Lung (tissue), 11 donors: ENCODE measurements at regions not wholly inside any gene's neighbourhood (a gene's known extent, or its start where the extent isn't known, plus 50 kb on each side); places are given as distances from the start of the nearest gene placed in this dataset.

ENCODE experiments used
- ATAC-seq: fragments of 200-7000 bp; cut with Tn5 transposase; one replicate; pipeline ENCODE4 v1.9.1; 2020; ENCODE audit warnings: moderate number of reproducible peaks; ENCODE audit not compliant: insufficient read depth, low FRiP score
- DNase-seq, 3 donors: peaks; one replicate each; pipeline ENCODE4 v3.0.0-alpha.2; 2013 to 2017
- H3K27ac ChIP-seq, 2 donors: one replicate each; pipeline ENCODE4 v1.5.1; 2013; ENCODE audit warnings: mild to moderate bottlenecking in 2 of 2, moderate library complexity in 2 of 2, control low read depth in 1 of 2, inconsistent platforms in 1 of 2, low read depth in 1 of 2, low read length in 1 of 2
- H3K27me3 ChIP-seq, 3 donors: one replicate each; pipeline ENCODE4 v1.5.1; 2013; ENCODE audit warnings: low read length in 2 of 3; ENCODE audit not compliant: control insufficient read depth in 3 of 3, insufficient read depth in 3 of 3
- H3K36me3 ChIP-seq, 4 donors: one replicate each; pipeline ENCODE4 v1.5.1; 2013; ENCODE audit warnings: low read length in 4 of 4, mild to moderate bottlenecking in 1 of 4, moderate library complexity in 1 of 4; ENCODE audit not compliant: control insufficient read depth in 4 of 4, insufficient read depth in 4 of 4
- H3K4me1 ChIP-seq, 5 donors: one replicate each; pipeline ENCODE4 v1.5.1; 2013; ENCODE audit warnings: low read length in 5 of 5, mild to moderate bottlenecking in 2 of 5, moderate library complexity in 1 of 5; ENCODE audit not compliant: control insufficient read depth in 5 of 5, insufficient read depth in 5 of 5
- H3K4me3 ChIP-seq: one replicate; pipeline ENCODE4 v1.5.1; 2013; ENCODE audit warnings: mild to moderate bottlenecking, control low read depth, moderate library complexity
- H3K9ac ChIP-seq, 2 donors: one replicate each; pipeline ENCODE4 v1.5.1; 2013; ENCODE audit warnings: low read length in 2 of 2, control low read depth in 1 of 2; ENCODE audit not compliant: insufficient read depth in 1 of 2
- H3K9me3 ChIP-seq, 4 donors: one replicate each; pipeline ENCODE4 v1.5.1; 2013; ENCODE audit warnings: low read length in 3 of 4, mild to moderate bottlenecking in 1 of 4, moderate library complexity in 1 of 4; ENCODE audit not compliant: control insufficient read depth in 4 of 4, insufficient read depth in 3 of 4
- CTCF ChIP-seq: IDR thresholded peaks from 2 replicates; pipeline ENCODE4 v1.5.1; 2012; ENCODE audit warnings: mild to moderate bottlenecking; ENCODE audit errors: control extremely low read depth, extremely low read depth
- WGBS, 2 donors: extraction: QIAGEN DNeasy Blood & Tissue Kit; methylation state at CpG; one replicate each; pipeline ENCODE4 v1.1.7; 2013; 5-methylcytosine and 5-hydroxymethylcytosine counted together
- donor health status: control.
- donor health status: control.
- donor health status: Bipolar disorder and iron deficiency.
- donor health status: healthy.
- donor health status: DM: yes; HTN: yes; CAD: no.

- H3K9ac ChIP-seq, result no peak overlapping the region
- H3K36me3 ChIP-seq, result no peaks in the 10 kb centered on the region
- no peak for ATAC-seq
- DNase-seq, result no peak
- no peak overlapping the region for H3K4me3 ChIP-seq
- no peaks in the 10 kb centered on the region for H3K9me3 ChIP-seq
- no peak overlapping the region for H3K27ac ChIP-seq
- TF ChIP-seq CTCF, result no peak
- no peaks in the 10 kb centered on the region for H3K27me3 ChIP-seq
- peaks cover 0 to 10% (median 8%) of the 10 kb centered on the region in 5 donors for H3K4me1 ChIP-seq
- WGBS, 2 donors, result 81 to 82% methylated on average over 1 of the region's 1 CpG
Measured at GRCh38 chr3:34859746-34860145, 779.6 kb upstream of the ARPP21 start.

- Histone ChIP-seq H3K9me3 (no peaks in the 10 kb centered on the region), H3K36me3 (no peaks in the 10 kb centered on the region), H3K4me3 (no peak overlapping the region), H3K27me3 (no peaks in the 10 kb centered on the region), H3K9ac (no peak overlapping the region), H3K4me1 (no peaks in the 10 kb centered on the region), H3K27ac (no peak overlapping the region)
- no peak for TF ChIP-seq CTCF
- DNase-seq, result no peak
- ATAC-seq, result no peak
- WGBS, 2 donors, result 81 to 92% methylated on average over 4 of the region's 4 CpGs
Measured at GRCh38 chr3:34862456-34862855, 776.9 kb upstream of the ARPP21 start.

GRCh38 chr3:34863485-34863884 is 775.8 kb upstream of the ARPP21 start:
- DNase-seq (no peak), ATAC-seq (no peak)
- Histone ChIP-seq H3K27ac (no peak overlapping the region), H3K4me1 (no peaks in the 10 kb centered on the region), H3K9ac (no peak overlapping the region), H3K27me3 (no peaks in the 10 kb centered on the region), H3K9me3 (no peaks in the 10 kb centered on the region), H3K36me3 (no peaks in the 10 kb centered on the region), H3K4me3 (no peak overlapping the region)
- TF ChIP-seq CTCF, result no peak
- WGBS, 2 donors, result 67 to 68% methylated on average over 1 of the region's 1 CpG

- no peaks in the 10 kb centered on the region for H3K36me3 ChIP-seq
- no peak overlapping the region for H3K9ac ChIP-seq
- H3K9me3 ChIP-seq, result no peaks in the 10 kb centered on the region
- no peak for TF ChIP-seq CTCF
- no peak overlapping the region for H3K27ac ChIP-seq
- WGBS, 2 donors, result 88% methylated on average over 3 of the region's 3 CpGs
- DNase-seq (no peak), ATAC-seq (no peak)
- no peaks in the 10 kb centered on the region for H3K27me3 ChIP-seq
- no peaks in the 10 kb centered on the region for H3K4me1 ChIP-seq
- no peak overlapping the region for H3K4me3 ChIP-seq
Measured at GRCh38 chr3:34864011-34864410, 775.3 kb upstream of the ARPP21 start.
